ENCODE measurements at regions not wholly inside any gene's neighbourhood (a gene's known extent, or its start where the extent isn't known, plus 50 kb on each side); places are given as distances from the start of the nearest gene placed in this dataset.

GRCh38 chr5:91232523-91232922 is 150.6 kb downstream of the ARRDC3 start:
- TF ChIP-seq POLR2A (IDR thresholded peaks at IDR 0.05), result no peak
- no peak for TF ChIP-seq CTCF (IDR thresholded peaks at IDR 0.05)
- TF ChIP-seq EP300 (IDR thresholded peaks at IDR 0.05), result no peak
- TF ChIP-seq POLR2AphosphoS5 (IDR thresholded peaks at IDR 0.05), result no peak

Data from upper lobe of left lung (tissue), 4 donors.